Hepatocyte (in vitro differentiated cells): ENCODE measurements at regions not wholly inside any gene's neighbourhood (a gene's known extent, or its start where the extent isn't known, plus 50 kb on each side); places are given as distances from the start of the nearest gene placed in this dataset.
"Not testable (repeated sequence)": the region's sequence is repeated elsewhere in the genome, so short reads cannot be mapped to it uniquely, and the experiment has no call there.

Source experiments
- DNase-seq: peaks from one replicate; pipeline ENCODE4 v3.0.0-alpha.2; 2016; ENCODE audit warnings: low spot score
- H2AFZ ChIP-seq: fragments of 200-600 bp; sonication (generic); 2 replicates; pipeline ENCODE4 v1.6.0; 2016; ENCODE audit warnings: antibody characterized with exemption, mild to moderate bottlenecking
- H3K27ac ChIP-seq: fragments of 200-600 bp; sonication (generic); 2 replicates; pipeline ENCODE4 v1.5.1; 2016; ENCODE audit warnings: mild to moderate bottlenecking
- H3K27me3 ChIP-seq: fragments of 200-600 bp; sonication (generic); 2 replicates; pipeline ENCODE4 v1.6.1; 2016
- H3K36me3 ChIP-seq: fragments of 200-600 bp; sonication (generic); replicated peaks from 2 replicates; pipeline ENCODE4 v1.5.1; 2016; ENCODE audit warnings: low read depth; ENCODE audit not compliant: insufficient read depth
- H3K4me1 ChIP-seq: fragments of 200-600 bp; sonication (generic); 2 replicates; pipeline ENCODE4 v1.5.1; 2016; ENCODE audit warnings: mild to moderate bottlenecking, moderate library complexity; ENCODE audit not compliant: insufficient read depth
- H3K4me2 ChIP-seq: fragments of 200-600 bp; sonication (generic); 2 replicates; pipeline ENCODE4 v1.6.0; 2016
- H3K4me3 ChIP-seq: fragments of 200-600 bp; sonication (generic); 2 replicates; pipeline ENCODE4 v1.5.1; 2016; ENCODE audit warnings: mild to moderate bottlenecking
- H3K79me2 ChIP-seq: fragments of 200-600 bp; sonication (generic); 2 replicates; pipeline ENCODE4 v1.6.0; 2017; ENCODE audit warnings: mild to moderate bottlenecking
- H3K9me2 ChIP-seq: fragments of 200-600 bp; sonication (generic); replicated peaks from 2 replicates; pipeline ENCODE4 v1.6.0; 2017; ENCODE audit warnings: mild to moderate bottlenecking; ENCODE audit not compliant: insufficient read depth
- H3K9me3 ChIP-seq: fragments of 200-600 bp; sonication (generic); 2 replicates; pipeline ENCODE4 v1.5.1; 2016; ENCODE audit warnings: low read depth, mild to moderate bottlenecking
- H4K20me1 ChIP-seq: fragments of 200-600 bp; sonication (generic); 2 replicates; pipeline ENCODE4 v1.6.0; 2016; ENCODE audit warnings: mild to moderate bottlenecking; ENCODE audit not compliant: insufficient read depth, poor library complexity, severe bottlenecking
- EZH2 ChIP-seq: fragments of 200-600 bp; sonication (generic); IDR thresholded peaks from 2 replicates; pipeline ENCODE4 v1.6.1; 2016; ENCODE audit warnings: antibody characterized with exemption, mild to moderate bottlenecking, borderline replicate concordance
- EZH2phosphoT487 ChIP-seq: fragments of 200-600 bp; sonication (generic); IDR thresholded peaks from one replicate; pipeline ENCODE4 v1.6.1; 2018; ENCODE audit warnings: antibody characterized with exemption, mild to moderate bottlenecking, low read depth, moderate library complexity; ENCODE audit not compliant: unreplicated experiment, severe bottlenecking
- WGBS: methylation state at CpG from one replicate; pipeline ENCODE4 v1.1.6; 2016; ENCODE audit warnings: low lambda C conversion rate; ENCODE audit errors: missing lambda C conversion rate; 5-methylcytosine and 5-hydroxymethylcytosine counted together
- TF ChIP-seq, protein P1 (sequence below): fragments of 200-600 bp; sonication (generic); IDR thresholded peaks from 2 replicates; pipeline ENCODE4 v1.5.1; 2016; ENCODE audit warnings: antibody characterized with exemption, mild to moderate bottlenecking; ENCODE audit not compliant: poor library complexity

DNA sequence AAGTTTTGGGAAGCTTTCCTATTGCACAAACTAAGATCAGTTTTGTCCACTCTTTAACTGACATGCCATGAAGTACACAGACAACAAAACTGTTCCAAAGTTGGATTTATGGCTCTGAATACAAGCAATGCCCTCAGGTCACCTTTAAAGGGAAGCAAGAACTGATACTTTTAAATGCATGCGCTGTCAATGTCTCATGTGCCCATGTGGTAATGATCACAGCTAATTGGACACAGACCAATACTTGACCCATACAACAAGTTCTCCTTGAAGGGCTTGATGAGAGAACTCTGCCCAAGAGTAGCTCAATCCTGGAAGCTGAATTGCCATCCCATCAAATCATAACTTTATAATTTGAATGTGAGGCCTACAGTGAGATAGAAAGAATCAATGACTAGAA, 624.9 kb downstream of the ETS1 start:
- Histone ChIP-seq H3K27ac (no peak overlapping the region), H3K4me3 (no peak overlapping the region), H3K36me3 (no peaks in the 10 kb centered on the region), H3K4me2 (no peak overlapping the region), H3K79me2 (no peaks in the 10 kb centered on the region), H3K9me3 (no peaks in the 10 kb centered on the region), H3K4me1 (no peaks in the 10 kb centered on the region), H4K20me1 (no peaks in the 10 kb centered on the region), H2AFZ (no peak overlapping the region), H3K27me3 (no peaks in the 10 kb centered on the region), H3K9me2 (no peaks in the 10 kb centered on the region)
- DNase-seq, result no peak
- WGBS, result 56% methylated on average over 1 of the region's 1 CpG
- TF ChIP-seq, protein P1, sequence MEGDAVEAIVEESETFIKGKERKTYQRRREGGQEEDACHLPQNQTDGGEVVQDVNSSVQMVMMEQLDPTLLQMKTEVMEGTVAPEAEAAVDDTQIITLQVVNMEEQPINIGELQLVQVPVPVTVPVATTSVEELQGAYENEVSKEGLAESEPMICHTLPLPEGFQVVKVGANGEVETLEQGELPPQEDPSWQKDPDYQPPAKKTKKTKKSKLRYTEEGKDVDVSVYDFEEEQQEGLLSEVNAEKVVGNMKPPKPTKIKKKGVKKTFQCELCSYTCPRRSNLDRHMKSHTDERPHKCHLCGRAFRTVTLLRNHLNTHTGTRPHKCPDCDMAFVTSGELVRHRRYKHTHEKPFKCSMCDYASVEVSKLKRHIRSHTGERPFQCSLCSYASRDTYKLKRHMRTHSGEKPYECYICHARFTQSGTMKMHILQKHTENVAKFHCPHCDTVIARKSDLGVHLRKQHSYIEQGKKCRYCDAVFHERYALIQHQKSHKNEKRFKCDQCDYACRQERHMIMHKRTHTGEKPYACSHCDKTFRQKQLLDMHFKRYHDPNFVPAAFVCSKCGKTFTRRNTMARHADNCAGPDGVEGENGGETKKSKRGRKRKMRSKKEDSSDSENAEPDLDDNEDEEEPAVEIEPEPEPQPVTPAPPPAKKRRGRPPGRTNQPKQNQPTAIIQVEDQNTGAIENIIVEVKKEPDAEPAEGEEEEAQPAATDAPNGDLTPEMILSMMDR, result no peak
- TF ChIP-seq EZH2phosphoT487, result no peak
- no peak for TF ChIP-seq EZH2

DNA sequence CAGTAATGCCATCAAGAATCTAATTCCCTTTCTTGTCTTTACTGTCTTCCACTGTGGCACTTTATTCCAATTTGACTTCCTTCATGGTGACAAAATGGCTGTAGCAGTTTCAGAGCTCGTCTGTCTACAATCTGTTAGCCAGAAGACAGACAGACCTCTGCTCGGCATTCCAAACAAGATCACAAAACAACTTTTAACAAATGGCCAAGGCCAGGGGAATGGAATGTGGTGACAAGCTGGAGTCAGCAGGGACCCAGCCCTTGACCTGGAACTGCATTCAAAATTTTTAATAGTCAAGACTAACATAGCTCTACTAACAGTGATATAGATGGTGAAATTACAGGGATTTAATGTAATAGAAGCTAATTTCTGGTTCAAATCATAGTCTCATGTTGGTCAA, 637.2 kb downstream of the ETS1 start:
- Histone ChIP-seq H3K27me3 (no peaks in the 10 kb centered on the region), H4K20me1 (no peaks in the 10 kb centered on the region), H3K4me3 (no peak overlapping the region), H3K9me2 (no peaks in the 10 kb centered on the region), H3K4me1 (no peaks in the 10 kb centered on the region), H3K27ac (no peak overlapping the region), H3K4me2 (no peak overlapping the region), H3K79me2 (no peaks in the 10 kb centered on the region), H2AFZ (no peak overlapping the region), H3K36me3 (no peaks in the 10 kb centered on the region), H3K9me3 (no peaks in the 10 kb centered on the region)
- WGBS, result 75% methylated on average over 2 of the region's 2 CpGs
- DNase-seq, result no peak
- TF ChIP-seq EZH2phosphoT487 (no peak), EZH2 (no peak)
- TF ChIP-seq, protein P1, result no peak

DNA sequence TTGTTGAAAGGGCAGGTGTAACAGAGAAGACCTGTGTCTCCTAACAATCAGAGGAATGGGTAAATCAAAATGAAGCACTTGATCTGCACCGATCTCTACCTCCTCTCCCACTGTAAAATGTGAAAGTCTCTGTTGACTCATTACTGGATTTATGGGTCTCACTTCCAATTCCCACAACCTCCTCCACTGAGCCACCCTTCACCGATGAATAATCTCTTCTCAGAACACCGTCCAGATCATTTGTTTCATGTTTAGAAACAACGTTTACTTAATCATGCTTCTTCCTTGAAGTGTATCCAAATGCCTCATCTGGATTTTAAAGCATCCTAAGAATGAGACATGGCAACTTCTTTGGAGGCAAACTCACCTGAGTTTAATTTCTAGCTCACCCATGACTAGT, 643.6 kb downstream of the ETS1 start:
- Histone ChIP-seq H3K4me1 (no peaks in the 10 kb centered on the region), H2AFZ (no peak overlapping the region), H3K4me2 (no peak overlapping the region), H3K27ac (no peak overlapping the region), H3K36me3 (no peaks in the 10 kb centered on the region), H3K79me2 (no peaks in the 10 kb centered on the region), H3K4me3 (no peak overlapping the region), H3K9me3 (no peaks in the 10 kb centered on the region), H4K20me1 (no peaks in the 10 kb centered on the region), H3K9me2 (no peaks in the 10 kb centered on the region), H3K27me3 (no peaks in the 10 kb centered on the region)
- DNase-seq, result no peak
- TF ChIP-seq, protein P1, result no peak
- TF ChIP-seq EZH2, result no peak
- no peak for TF ChIP-seq EZH2phosphoT487
- 63% methylated on average over 4 of the region's 4 CpGs for WGBS

DNA sequence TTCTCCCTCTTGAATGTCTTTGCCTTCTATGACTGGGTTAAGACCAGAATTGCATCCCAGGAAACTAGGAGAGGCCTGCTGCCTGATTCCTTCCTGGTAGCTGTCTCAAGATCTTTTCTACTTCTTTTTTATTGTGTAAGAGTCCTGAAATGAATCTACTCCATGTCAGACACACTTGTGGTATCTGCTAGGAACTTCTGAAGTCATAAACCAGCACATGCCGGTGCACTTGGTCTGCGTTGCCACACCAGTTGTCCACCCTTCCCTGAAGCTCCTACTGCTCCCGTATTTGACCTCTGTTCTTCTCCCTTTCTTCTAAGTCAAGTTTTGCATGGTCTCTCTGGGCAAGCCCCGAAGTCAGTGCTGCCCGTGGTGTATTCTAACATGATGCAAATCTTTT, 644.2 kb downstream of the ETS1 start:
- H2AFZ ChIP-seq, result no peak overlapping the region
- TF ChIP-seq EZH2phosphoT487 (no peak), EZH2 (no peak)
- TF ChIP-seq, protein P1, result no peak

DNA sequence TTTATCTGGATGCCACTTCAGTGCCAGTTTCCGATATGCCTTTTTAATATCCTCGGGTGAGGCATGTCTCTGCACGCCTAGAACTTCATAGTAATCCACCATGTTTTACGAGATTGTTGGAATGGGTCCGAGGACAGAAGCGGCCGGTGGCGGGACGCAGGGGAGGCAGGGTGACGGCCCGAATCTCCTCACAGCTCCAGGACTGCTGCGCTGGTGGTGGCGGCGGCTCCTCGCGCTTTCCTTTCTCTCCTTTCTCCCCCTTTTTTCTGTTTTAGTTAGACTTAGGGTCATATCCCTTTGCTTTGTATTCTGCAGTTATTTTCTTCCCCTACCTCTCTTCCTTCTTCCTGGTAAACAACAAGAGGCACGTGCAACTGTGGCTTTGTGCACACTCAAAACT, 645.8 kb downstream of the ETS1 start:
- H3K36me3 ChIP-seq, DNase-seq, H3K79me2 ChIP-seq, H3K9me3 ChIP-seq, H3K4me2 ChIP-seq, H4K20me1 ChIP-seq, H3K27me3 ChIP-seq, H2AFZ ChIP-seq, H3K4me1 ChIP-seq, H3K4me3 ChIP-seq, H3K27ac ChIP-seq, H3K9me2 ChIP-seq: not testable (repeated sequence)
- 94% methylated on average over 17 of the region's 17 CpGs for WGBS

More for the DNA sequence above, 644.2 kb downstream of the ETS1 start:
- no peak for DNase-seq
- Histone ChIP-seq H3K27me3 (no peaks in the 10 kb centered on the region), H3K4me1 (no peaks in the 10 kb centered on the region), H3K9me2 (no peaks in the 10 kb centered on the region), H3K79me2 (no peaks in the 10 kb centered on the region), H4K20me1 (no peaks in the 10 kb centered on the region), H3K4me2 (no peak overlapping the region), H3K27ac (no peak overlapping the region), H3K36me3 (no peaks in the 10 kb centered on the region), H3K9me3 (no peaks in the 10 kb centered on the region), H3K4me3 (no peak overlapping the region)
- 91% methylated on average over 5 of the region's 5 CpGs for WGBS
